CD4-positive, alpha-beta T cell (primary cell): ENCODE measurements at regions not wholly inside any gene's neighbourhood (a gene's known extent, or its start where the extent isn't known, plus 50 kb on each side); places are given as distances from the start of the nearest gene placed in this dataset.

ENCODE experiments used
- ATAC-seq: fragments of 200-7000 bp; cut with Tn5 transposase; one replicate; pipeline ENCODE4 v1.10.0; 2022; ENCODE audit warnings: mild to moderate bottlenecking; ENCODE audit not compliant: poor library complexity
- CTCF ChIA-PET: fragments of 350-600 bp; sonication (Branson Sonifier 250); formaldehyde crosslinking; loops from one replicate; lab custom pipeline; 2021; ENCODE audit warnings: antibody characterized with exemption, inconsistent platforms; lab: Charles Lee
- POLR2A ChIA-PET: fragments of 350-600 bp; sonication (Branson Sonifier 250); formaldehyde crosslinking; loops from one replicate; lab custom pipeline; 2021; ENCODE audit warnings: antibody characterized with exemption, inconsistent platforms; lab: Charles Lee
- DNase-seq, 14 experiments: peaks; one replicate each; pipeline ENCODE4 v3.0.0-alpha.2; 2013 to 2020; ENCODE audit warnings: mixed read lengths in 2 of 14
- H3K27ac ChIP-seq, 2 donors: one replicate each; pipeline versions ENCODE4 v1.5.1 to v1.7.0; 2013; ENCODE audit warnings: low read length in 2 of 2, low read depth in 1 of 2, mild to moderate bottlenecking in 1 of 2
- H3K27me3 ChIP-seq, 2 experiments: 1 replicate in 1 of 2; 2 replicates in 1 of 2; pipeline versions ENCODE4 v1.6.1 to v1.7.0; 2013; ENCODE audit warnings: low read length in 2 of 2, control low read depth in 1 of 2, mild to moderate bottlenecking in 1 of 2, moderate library complexity in 1 of 2; ENCODE audit not compliant: insufficient read depth in 2 of 2, control insufficient read depth in 1 of 2
- H3K36me3 ChIP-seq: one replicate; pipeline ENCODE4 v1.6.1; 2013; ENCODE audit warnings: low read length, control low read depth; ENCODE audit not compliant: insufficient read depth
- H3K4me1 ChIP-seq: one replicate; pipeline ENCODE4 v1.6.1; 2013; ENCODE audit warnings: low read length, control low read depth; ENCODE audit not compliant: insufficient read depth
- H3K4me3 ChIP-seq: one replicate; pipeline ENCODE4 v1.5.1; 2013; ENCODE audit warnings: mild to moderate bottlenecking, low read length, moderate library complexity
- H3K9me3 ChIP-seq, 2 experiments: 1 replicate in 1 of 2; 2 replicates in 1 of 2; pipeline versions ENCODE4 v1.6.1 to v1.7.0; 2013; ENCODE audit warnings: low read length in 2 of 2, mild to moderate bottlenecking in 2 of 2, control low read depth in 1 of 2, moderate library complexity in 1 of 2; ENCODE audit not compliant: control insufficient read depth in 1 of 2, insufficient read depth in 1 of 2
- H3K27ac Mint-ChIP-seq: one replicate; pipeline ENCODE4 v1.8.0; 2020; ENCODE audit warnings: mixed read lengths
- H3K27me3 Mint-ChIP-seq: one replicate; pipeline ENCODE4 v1.8.0; 2021; ENCODE audit warnings: mixed read lengths
- H3K36me3 Mint-ChIP-seq: one replicate; pipeline ENCODE4 v1.8.0; 2021; ENCODE audit warnings: low read depth, mixed read lengths
- H3K4me1 Mint-ChIP-seq: one replicate; pipeline ENCODE4 v1.8.0; 2021; ENCODE audit warnings: low read depth, mixed read lengths
- H3K4me3 Mint-ChIP-seq: one replicate; pipeline ENCODE4 v1.8.0; 2020; ENCODE audit warnings: mild to moderate bottlenecking, mixed read lengths
- H3K9me3 Mint-ChIP-seq: one replicate; pipeline ENCODE4 v1.8.0; 2020; ENCODE audit warnings: mixed read lengths
- CTCF ChIP-seq: fragments of 200-600 bp; IDR thresholded peaks from one replicate; pipeline ENCODE4 v1.8.0; 2022; ENCODE audit warnings: antibody characterized with exemption, mild to moderate bottlenecking
- intact Hi-C, 2 experiments: fragments of 100-400 bp; cut with DNase I in 1 of 2; cut with micrococcal nuclease in 1 of 2; formaldehyde crosslinking; loops; one replicate each; pipeline versions ENCODE4 v1.15.1 to v1.9.0; 2023 to 2025; cut with DNase I, micrococcal nuclease

DNA sequence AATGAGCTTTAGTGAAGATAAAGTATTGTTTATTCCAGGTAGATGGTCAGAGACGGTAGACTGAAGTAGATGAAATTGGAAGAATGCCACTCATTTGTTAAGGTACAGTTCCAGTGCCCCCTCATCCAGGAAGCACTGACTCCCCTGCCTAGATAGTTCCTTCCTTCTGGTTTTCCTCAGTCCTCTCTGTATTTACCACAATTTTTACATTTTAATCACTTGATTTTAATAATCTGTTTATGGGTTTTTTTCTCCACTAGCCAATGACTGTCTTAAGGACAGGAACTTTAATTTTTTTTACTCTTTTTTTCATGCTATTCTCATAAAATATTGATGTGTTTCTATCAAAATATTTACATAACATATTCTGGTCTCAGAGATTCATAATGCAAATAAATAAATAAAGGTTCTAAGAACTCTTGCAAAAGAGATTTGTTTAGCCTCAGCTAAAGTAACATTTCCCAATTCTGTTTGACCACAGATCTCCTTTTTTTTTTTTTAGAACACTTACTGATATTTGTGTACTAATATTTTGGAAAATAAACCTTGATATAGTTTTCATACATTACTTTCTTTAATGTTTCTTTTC lies 651.6 kb downstream of the PLPP3 start:
- H3K27me3 ChIP-seq = no peaks in the 10 kb centered on the region
- ChIA-PET POLR2A (no interaction called here), CTCF (no interaction called here)
- TF ChIP-seq CTCF = no peak
- no peaks in the 10 kb centered on the region for H3K4me1 ChIP-seq
- no peak overlapping the region for H3K4me3 ChIP-seq
- intact Hi-C loops = no loop called here
- Mint-ChIP-seq H3K36me3 (no peaks in the 10 kb centered on the region), H3K27me3 (no peaks in the 10 kb centered on the region), H3K9me3 (no peaks in the 10 kb centered on the region), H3K4me3 (no peak overlapping the region), H3K27ac (no peak overlapping the region), H3K4me1 (no peaks in the 10 kb centered on the region)
- ATAC-seq (no peak), DNase-seq (no peak)
- peaks cover 0 to 5% of the 10 kb centered on the region in 2 experiments for H3K9me3 ChIP-seq
- H3K27ac ChIP-seq = no peak overlapping the region
- H3K36me3 ChIP-seq = no peaks in the 10 kb centered on the region

- no peak for ATAC-seq
- Histone ChIP-seq H3K27me3 (no peaks in the 10 kb centered on the region), H3K4me1 (no peaks in the 10 kb centered on the region), H3K36me3 (no peaks in the 10 kb centered on the region), H3K9me3 (peaks cover 0 to 5% of the 10 kb centered on the region in 2 experiments), H3K27ac (no peak overlapping the region), H3K4me3 (no peak overlapping the region)
- H3K27me3 Mint-ChIP-seq = no peaks in the 10 kb centered on the region
- TF ChIP-seq CTCF = no peak
- H3K4me3 Mint-ChIP-seq = no peak overlapping the region
- no peaks in the 10 kb centered on the region for H3K36me3 Mint-ChIP-seq
- no peaks in the 10 kb centered on the region for H3K4me1 Mint-ChIP-seq
- no peaks in the 10 kb centered on the region for H3K9me3 Mint-ChIP-seq
- ChIA-PET CTCF (no interaction called here), POLR2A (no interaction called here)
- DNase-seq = no peak
- intact Hi-C loops = no loop called here
- no peak overlapping the region for H3K27ac Mint-ChIP-seq
Observed at GRCh38 chr1:55926906-55927471, 652.4 kb downstream of the PLPP3 start.

DNA sequence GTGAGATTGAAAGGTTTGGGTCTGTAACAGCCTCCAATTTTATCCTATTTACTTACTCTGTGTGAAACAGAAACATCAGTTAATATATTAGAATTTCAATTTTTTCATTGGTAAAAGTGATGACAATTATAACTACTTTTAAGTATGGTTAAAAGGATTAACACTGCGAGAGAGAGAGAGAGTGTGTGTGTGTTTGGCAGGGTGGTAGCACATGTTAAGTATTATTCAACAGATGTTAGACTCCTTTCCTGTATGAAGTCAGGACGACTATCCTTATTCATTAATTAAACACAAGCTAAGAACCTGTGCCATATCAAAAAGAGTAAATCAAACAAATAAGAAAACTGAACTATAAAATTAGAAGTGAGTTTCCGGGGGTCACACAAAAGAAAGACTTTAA lies 662.5 kb downstream of the PLPP3 start:
- CTCF ChIA-PET = no interaction called here
- intact Hi-C loops = no loop called here
- H3K4me3 ChIP-seq = no peak overlapping the region
- H3K27ac ChIP-seq = no peak overlapping the region
- no peaks in the 10 kb centered on the region for H3K27me3 ChIP-seq
- DNase-seq (no peak), ATAC-seq (no peak)
- peaks cover 0 to 15% of the 10 kb centered on the region in 2 experiments for H3K9me3 ChIP-seq
- H3K36me3 Mint-ChIP-seq = no peaks in the 10 kb centered on the region
- H3K36me3 ChIP-seq = no peaks in the 10 kb centered on the region
- no peaks in the 10 kb centered on the region for H3K27me3 Mint-ChIP-seq
- POLR2A ChIA-PET = no interaction called here
- H3K4me1 Mint-ChIP-seq = no peaks in the 10 kb centered on the region
- no peak overlapping the region for H3K27ac Mint-ChIP-seq
- no peak overlapping the region for H3K4me3 Mint-ChIP-seq
- H3K9me3 Mint-ChIP-seq = no peaks in the 10 kb centered on the region
- H3K4me1 ChIP-seq = no peaks in the 10 kb centered on the region
- no peak for TF ChIP-seq CTCF
